ENCODE measurements at regions not wholly inside any gene's neighbourhood (a gene's known extent, or its start where the extent isn't known, plus 50 kb on each side); places are given as distances from the start of the nearest gene placed in this dataset.

GRCh38 chr1:4351453-4351852, 303.0 kb upstream of the AJAP1 start:
- H3K9ac ChIP-seq, result no peak overlapping the region
- no peaks in the 10 kb centered on the region for H3K27me3 ChIP-seq (ENCODE audit: control insufficient read depth, insufficient read depth, low read length)
- no peaks in the 10 kb centered on the region for H3K9me3 ChIP-seq (ENCODE audit: control insufficient read depth, low read length)
- no peak overlapping the region for H3K4me3 ChIP-seq (ENCODE audit: low read depth, low read length)
- H3K4me1 ChIP-seq, result no peaks in the 10 kb centered on the region
- no peak overlapping the region for H2AFZ ChIP-seq
- H3K79me2 ChIP-seq, result no peaks in the 10 kb centered on the region
- no peak overlapping the region for H3K4me2 ChIP-seq (ENCODE audit: low read length)
- H3K27ac ChIP-seq, result no peak overlapping the region
- H3K36me3 ChIP-seq (ENCODE audit: control insufficient read depth, insufficient read depth, low read length), result no peaks in the 10 kb centered on the region
- no peak for TF ChIP-seq CTCF (IDR thresholded peaks at IDR 0.05)

GRCh38 chr1:4353090-4353856, 301.1 kb upstream of the AJAP1 start:
- Histone ChIP-seq H3K4me3 (ENCODE audit: low read depth, low read length) (no peak overlapping the region), H3K36me3 (ENCODE audit: control insufficient read depth, insufficient read depth, low read length) (no peaks in the 10 kb centered on the region), H3K27me3 (ENCODE audit: control insufficient read depth, insufficient read depth, low read length) (no peaks in the 10 kb centered on the region), H3K9ac (no peak overlapping the region), H3K4me1 (no peaks in the 10 kb centered on the region), H3K9me3 (ENCODE audit: control insufficient read depth, low read length) (no peaks in the 10 kb centered on the region), H2AFZ (no peak overlapping the region), H3K4me2 (ENCODE audit: low read length) (no peak overlapping the region), H3K27ac (no peak overlapping the region), H3K79me2 (no peaks in the 10 kb centered on the region)
- TF ChIP-seq CTCF (IDR thresholded peaks at IDR 0.05), result no peak

- Histone ChIP-seq H3K9ac (no peak overlapping the region), H3K4me1 (no peaks in the 10 kb centered on the region), H3K27ac (no peak overlapping the region), H3K4me2 (ENCODE audit: low read length) (no peak overlapping the region), H3K9me3 (ENCODE audit: control insufficient read depth, low read length) (no peaks in the 10 kb centered on the region), H3K4me3 (ENCODE audit: low read depth, low read length) (no peak overlapping the region), H3K79me2 (no peaks in the 10 kb centered on the region), H3K36me3 (ENCODE audit: control insufficient read depth, insufficient read depth, low read length) (no peaks in the 10 kb centered on the region), H3K27me3 (ENCODE audit: control insufficient read depth, insufficient read depth, low read length) (no peaks in the 10 kb centered on the region), H2AFZ (no peak overlapping the region)
- TF ChIP-seq CTCF (IDR thresholded peaks at IDR 0.05), result no peak
Measured at GRCh38 chr1:4355839-4356238, 298.6 kb upstream of the AJAP1 start.

GRCh38 chr1:4362314-4363044, 291.9 kb upstream of the AJAP1 start:
- Histone ChIP-seq H3K27me3 (ENCODE audit: control insufficient read depth, insufficient read depth, low read length) (no peaks in the 10 kb centered on the region), H3K4me2 (ENCODE audit: low read length) (no peak overlapping the region), H3K4me3 (ENCODE audit: low read depth, low read length) (no peak overlapping the region), H2AFZ (no peak overlapping the region), H3K27ac (no peak overlapping the region), H3K9ac (no peak overlapping the region), H3K4me1 (no peaks in the 10 kb centered on the region), H3K36me3 (ENCODE audit: control insufficient read depth, insufficient read depth, low read length) (no peaks in the 10 kb centered on the region), H3K79me2 (no peaks in the 10 kb centered on the region), H3K9me3 (ENCODE audit: control insufficient read depth, low read length) (no peaks in the 10 kb centered on the region)
- TF ChIP-seq CTCF (IDR thresholded peaks at IDR 0.05), result no peak

All from parathyroid adenoma (tissue), 2 donors.